Loucy (cell line): ENCODE measurements at regions not wholly inside any gene's neighbourhood (a gene's known extent, or its start where the extent isn't known, plus 50 kb on each side); places are given as distances from the start of the nearest gene placed in this dataset.
"Not testable (repeated sequence)": the region's sequence is repeated elsewhere in the genome, so short reads cannot be mapped to it uniquely, and the experiment has no call there.

ENCODE experiments used
- H2AFZ ChIP-seq: fragments of 200-600 bp; sonication (generic); 2 replicates; pipeline ENCODE4 v1.6.0; 2016; ENCODE audit warnings: antibody characterized with exemption, mild to moderate bottlenecking, low read length, moderate library complexity
- H3F3A ChIP-seq: fragments of 200-600 bp; 2 replicates; pipeline ENCODE4 v1.6.0; 2016; ENCODE audit warnings: antibody characterized with exemption, low read depth, mild to moderate bottlenecking
- H3K27me3 ChIP-seq: fragments of 200-600 bp; sonication (generic); 2 replicates; pipeline ENCODE4 v1.6.1; 2014; ENCODE audit warnings: low read length, mild to moderate bottlenecking; ENCODE audit not compliant: insufficient read depth, poor library complexity, severe bottlenecking
- H3K36me3 ChIP-seq: fragments of 200-600 bp; sonication (generic); 2 replicates; pipeline ENCODE4 v1.6.1; 2016; ENCODE audit warnings: low read length; ENCODE audit not compliant: insufficient read depth
- H3K4me1 ChIP-seq: fragments of 200-600 bp; sonication (generic); 2 replicates; pipeline ENCODE4 v1.5.1; 2014; ENCODE audit warnings: low read length, mild to moderate bottlenecking; ENCODE audit not compliant: insufficient read depth, poor library complexity, severe bottlenecking
- H3K4me2 ChIP-seq: fragments of 200-600 bp; sonication (generic); 2 replicates; pipeline ENCODE4 v1.6.0; 2014; ENCODE audit warnings: antibody characterized with exemption, low read length, low read depth, mild to moderate bottlenecking; ENCODE audit not compliant: poor library complexity, severe bottlenecking
- H3K4me3 ChIP-seq: fragments of 200-600 bp; sonication (generic); 2 replicates; pipeline ENCODE4 v1.5.1; 2014; ENCODE audit warnings: low read length, mild to moderate bottlenecking, mixed read lengths; ENCODE audit not compliant: poor library complexity, severe bottlenecking
- H3K79me2 ChIP-seq: fragments of 200-600 bp; sonication (generic); 2 replicates; pipeline ENCODE4 v1.6.1; 2014; ENCODE audit warnings: low read length; ENCODE audit not compliant: insufficient read depth
- H3K9ac ChIP-seq: fragments of 200-600 bp; sonication (generic); 2 replicates; pipeline ENCODE4 v1.6.0; 2014; ENCODE audit warnings: mild to moderate bottlenecking, low read depth, low read length, moderate library complexity; ENCODE audit not compliant: poor library complexity, severe bottlenecking
- H3K9me2 ChIP-seq: fragments of 200-600 bp; sonication (generic); replicated peaks from 2 replicates; pipeline ENCODE4 v1.6.1; 2016; ENCODE audit warnings: low read depth, low read length, mixed read lengths
- H3K9me3 ChIP-seq: fragments of 200-600 bp; sonication (generic); 2 replicates; pipeline ENCODE4 v1.6.1; 2014; ENCODE audit warnings: mild to moderate bottlenecking, antibody characterized with exemption, low read length, low read depth; ENCODE audit not compliant: insufficient read depth
- H4K20me1 ChIP-seq: fragments of 200-600 bp; sonication (generic); 2 replicates; pipeline ENCODE4 v1.6.0; 2014; ENCODE audit warnings: antibody characterized with exemption, low read length, mild to moderate bottlenecking; ENCODE audit not compliant: insufficient read depth, poor library complexity, severe bottlenecking
- EZH2phosphoT487 ChIP-seq: fragments of 200-600 bp; IDR thresholded peaks from 2 replicates; pipeline ENCODE4 v1.6.1; 2018; ENCODE audit warnings: antibody characterized with exemption, mild to moderate bottlenecking, moderate library complexity, borderline replicate concordance
- TF ChIP-seq, protein P1 (sequence below): fragments of 200-600 bp; sonication (generic); conservative IDR thresholded peaks from 2 replicates; pipeline ENCODE4 v1.5.1; 2014; ENCODE audit warnings: mild to moderate bottlenecking, antibody characterized with exemption, low read length

DNA sequence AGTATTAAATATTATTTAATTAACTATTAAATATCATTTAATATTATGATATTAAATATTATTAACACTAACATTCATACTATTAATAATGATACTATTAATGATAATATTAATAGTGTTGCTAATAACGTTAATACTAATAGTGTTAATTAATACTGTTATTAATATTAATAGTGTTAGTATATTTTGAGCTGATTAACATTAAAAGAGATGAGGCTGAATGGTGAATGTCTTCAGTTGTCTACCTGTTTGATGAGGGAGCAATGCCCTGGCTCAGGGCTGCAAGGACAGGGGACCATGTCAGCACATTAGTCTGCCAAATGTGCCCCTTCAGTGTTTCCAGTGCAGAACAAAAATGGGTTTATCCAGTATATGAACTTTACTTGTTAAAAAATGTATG is 96.6 kb upstream of the PLEKHG1 start:
- Histone ChIP-seq H2AFZ (no peak overlapping the region), H3K79me2 (no peaks in the 10 kb centered on the region)

DNA sequence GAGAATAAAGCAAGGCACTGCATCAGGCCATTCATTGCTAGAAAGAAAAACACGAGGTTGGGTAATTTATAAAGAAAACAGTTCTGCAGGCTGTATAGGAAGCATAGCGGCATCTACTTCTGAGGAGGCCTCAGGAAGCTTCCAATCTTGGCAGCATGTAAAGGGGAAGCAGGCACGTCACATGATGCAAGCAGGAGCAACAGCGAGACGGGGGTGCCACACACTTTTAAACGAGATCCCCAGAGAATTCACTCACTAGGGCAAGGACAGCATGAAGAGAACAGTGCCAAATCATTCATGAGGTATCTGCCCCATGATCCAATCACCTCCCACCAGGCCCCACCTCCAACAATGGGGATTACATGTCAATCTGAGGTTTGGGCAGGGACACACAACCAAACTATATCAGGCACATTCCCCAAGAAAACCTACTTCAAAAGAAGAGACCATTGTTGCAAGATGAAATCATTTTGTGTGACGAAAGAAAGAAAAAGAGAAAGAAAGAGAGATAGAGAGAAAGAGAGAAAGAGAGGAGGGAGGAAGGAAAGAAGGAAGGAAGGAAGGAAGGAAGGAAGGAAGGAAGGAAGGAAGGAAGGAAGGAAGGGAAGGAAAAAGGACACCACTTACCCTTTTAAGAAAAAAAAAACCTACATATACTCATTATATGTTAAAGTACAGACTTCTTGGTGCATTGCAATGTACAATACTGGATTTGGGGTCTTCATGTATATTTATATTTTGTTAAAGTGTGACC is 95.9 kb upstream of the PLEKHG1 start:
- Histone ChIP-seq H3K4me3 (no peak overlapping the region), H3K9me3 (no peaks in the 10 kb centered on the region), H3K4me2 (no peak overlapping the region), H3K27me3 (no peaks in the 10 kb centered on the region), H3K4me1 (no peaks in the 10 kb centered on the region), H3K79me2 (no peaks in the 10 kb centered on the region), H4K20me1 (no peaks in the 10 kb centered on the region), H3K9me2 (no peaks in the 10 kb centered on the region), H3F3A (no peaks in the 10 kb centered on the region), H3K9ac (no peak overlapping the region), H2AFZ (no peak overlapping the region), H3K36me3 (no peaks in the 10 kb centered on the region)
- no peak for TF ChIP-seq EZH2phosphoT487
- TF ChIP-seq, protein P1, sequence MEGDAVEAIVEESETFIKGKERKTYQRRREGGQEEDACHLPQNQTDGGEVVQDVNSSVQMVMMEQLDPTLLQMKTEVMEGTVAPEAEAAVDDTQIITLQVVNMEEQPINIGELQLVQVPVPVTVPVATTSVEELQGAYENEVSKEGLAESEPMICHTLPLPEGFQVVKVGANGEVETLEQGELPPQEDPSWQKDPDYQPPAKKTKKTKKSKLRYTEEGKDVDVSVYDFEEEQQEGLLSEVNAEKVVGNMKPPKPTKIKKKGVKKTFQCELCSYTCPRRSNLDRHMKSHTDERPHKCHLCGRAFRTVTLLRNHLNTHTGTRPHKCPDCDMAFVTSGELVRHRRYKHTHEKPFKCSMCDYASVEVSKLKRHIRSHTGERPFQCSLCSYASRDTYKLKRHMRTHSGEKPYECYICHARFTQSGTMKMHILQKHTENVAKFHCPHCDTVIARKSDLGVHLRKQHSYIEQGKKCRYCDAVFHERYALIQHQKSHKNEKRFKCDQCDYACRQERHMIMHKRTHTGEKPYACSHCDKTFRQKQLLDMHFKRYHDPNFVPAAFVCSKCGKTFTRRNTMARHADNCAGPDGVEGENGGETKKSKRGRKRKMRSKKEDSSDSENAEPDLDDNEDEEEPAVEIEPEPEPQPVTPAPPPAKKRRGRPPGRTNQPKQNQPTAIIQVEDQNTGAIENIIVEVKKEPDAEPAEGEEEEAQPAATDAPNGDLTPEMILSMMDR = no peak

More for the DNA sequence above, 96.6 kb upstream of the PLEKHG1 start:
- H3K4me1 ChIP-seq = no peaks in the 10 kb centered on the region
- H3K9me2 ChIP-seq = no peaks in the 10 kb centered on the region
- TF ChIP-seq EZH2phosphoT487 = no peak
- no peak overlapping the region for H3K4me3 ChIP-seq
- no peaks in the 10 kb centered on the region for H3K27me3 ChIP-seq
- H4K20me1 ChIP-seq = no peaks in the 10 kb centered on the region
- no peaks in the 10 kb centered on the region for H3K9me3 ChIP-seq
- no peaks in the 10 kb centered on the region for H3K36me3 ChIP-seq
- H3K4me2 ChIP-seq = no peak overlapping the region
- H3F3A ChIP-seq = no peaks in the 10 kb centered on the region
- no peak overlapping the region for H3K9ac ChIP-seq

DNA sequence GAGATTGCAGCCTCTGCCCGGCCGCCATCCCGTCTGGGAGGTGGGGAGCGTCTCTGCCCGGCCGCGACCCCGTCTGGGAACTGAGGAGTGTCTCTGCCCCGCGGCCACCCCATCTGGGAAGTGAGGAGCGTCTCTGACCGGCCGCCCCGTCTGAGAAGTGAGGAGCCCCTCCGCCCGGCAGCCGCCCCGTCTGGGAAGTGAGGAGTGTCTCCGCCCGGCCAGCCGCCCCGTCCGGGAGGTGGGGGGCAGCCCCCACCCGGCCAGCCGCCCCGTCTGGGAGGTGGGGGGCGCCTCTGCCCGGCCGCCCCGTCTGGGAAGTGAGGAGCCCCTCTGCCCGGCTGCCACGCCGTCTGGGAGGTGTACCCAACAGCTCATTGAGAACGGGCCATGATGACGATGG is 92.3 kb upstream of the PLEKHG1 start:
- not testable (repeated sequence) for H2AFZ ChIP-seq, H4K20me1 ChIP-seq, H3K4me2 ChIP-seq, H3K9ac ChIP-seq, H3K4me1 ChIP-seq, H3K4me3 ChIP-seq, H3K27me3 ChIP-seq, H3K9me2 ChIP-seq, H3K36me3 ChIP-seq, H3K9me3 ChIP-seq, H3K79me2 ChIP-seq, H3F3A ChIP-seq

DNA sequence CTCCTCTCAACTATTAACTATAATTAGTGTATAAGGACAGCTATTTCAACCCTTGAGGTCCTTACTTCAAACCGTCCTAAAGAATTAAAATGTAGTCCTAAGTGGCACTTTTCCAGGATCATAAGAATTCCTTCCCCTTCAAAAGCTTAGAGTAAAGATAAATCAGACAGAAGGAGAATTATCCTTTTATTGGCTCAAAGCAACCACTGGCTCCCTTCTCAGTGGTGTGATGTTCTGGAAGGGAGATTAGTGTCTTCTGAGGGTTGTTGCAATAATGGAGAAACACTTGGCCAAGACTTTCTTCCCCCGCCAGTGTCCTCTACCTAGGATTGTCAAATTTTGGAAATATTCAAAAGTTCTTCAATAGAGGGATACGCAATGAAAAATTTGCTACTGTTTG is 89.1 kb upstream of the PLEKHG1 start:
- Histone ChIP-seq H2AFZ (no peak overlapping the region), H3K4me3 (no peak overlapping the region), H3K9ac (no peak overlapping the region), H3K4me1 (no peaks in the 10 kb centered on the region), H3K9me2 (no peaks in the 10 kb centered on the region), H3F3A (no peaks in the 10 kb centered on the region), H3K79me2 (no peaks in the 10 kb centered on the region), H3K36me3 (no peaks in the 10 kb centered on the region), H3K9me3 (no peaks in the 10 kb centered on the region), H3K27me3 (no peaks in the 10 kb centered on the region), H3K4me2 (no peak overlapping the region), H4K20me1 (no peaks in the 10 kb centered on the region)
- no peak for TF ChIP-seq EZH2phosphoT487
- TF ChIP-seq, protein P1 = no peak
